Immature natural killer cell (primary cell): ENCODE measurements at regions not wholly inside any gene's neighbourhood (a gene's known extent, or its start where the extent isn't known, plus 50 kb on each side); places are given as distances from the start of the nearest gene placed in this dataset.
A peak's percentile ranks its signal among the peaks of the same experiment; 100 is the strongest.
"Not testable (repeated sequence)": the region's sequence is repeated elsewhere in the genome, so short reads cannot be mapped to it uniquely, and the experiment has no call there.

ENCODE experiments used
- DNase-seq, 3 donors: peaks; one replicate each; pipeline ENCODE4 v3.0.0; 2022; ENCODE audit warnings: mixed read lengths in 1 of 3
- H3K27ac Mint-ChIP-seq, 6 donors: one replicate each; pipeline ENCODE4 v1.8.0; 2020; ENCODE audit warnings: mixed read lengths in 6 of 6, mild to moderate bottlenecking in 5 of 6, inconsistent platforms in 4 of 6, moderate library complexity in 3 of 6
- H3K27me3 Mint-ChIP-seq, 3 donors: one replicate each; pipeline ENCODE4 v1.8.0; 2020 to 2021; ENCODE audit warnings: low read depth in 3 of 3, mild to moderate bottlenecking in 3 of 3, mixed read lengths in 3 of 3, moderate library complexity in 3 of 3, inconsistent platforms in 1 of 3
- H3K36me3 Mint-ChIP-seq, 3 donors: one replicate each; pipeline ENCODE4 v1.8.0; 2020; ENCODE audit warnings: mixed read lengths in 3 of 3, inconsistent platforms in 2 of 3, mild to moderate bottlenecking in 2 of 3
- H3K4me1 Mint-ChIP-seq, 2 donors: one replicate each; pipeline ENCODE4 v1.8.0; 2020; ENCODE audit warnings: inconsistent platforms in 2 of 2, mild to moderate bottlenecking in 2 of 2, mixed read lengths in 2 of 2, moderate library complexity in 1 of 2
- H3K4me3 Mint-ChIP-seq, 5 donors: one replicate each; pipeline ENCODE4 v1.8.0; 2020; ENCODE audit warnings: mild to moderate bottlenecking in 5 of 5, mixed read lengths in 5 of 5, inconsistent platforms in 3 of 5, moderate library complexity in 3 of 5
- H3K9me3 Mint-ChIP-seq, 6 donors: one replicate each; pipeline ENCODE4 v1.8.0; 2020; ENCODE audit warnings: mild to moderate bottlenecking in 6 of 6, mixed read lengths in 6 of 6, inconsistent platforms in 4 of 6, moderate library complexity in 3 of 6

- H3K27ac Mint-ChIP-seq, H3K27me3 Mint-ChIP-seq, DNase-seq, H3K4me1 Mint-ChIP-seq, H3K9me3 Mint-ChIP-seq, H3K36me3 Mint-ChIP-seq, H3K4me3 Mint-ChIP-seq: not testable (repeated sequence)
Measured at GRCh38 chr9:67708109-67708508, 150.6 kb upstream of the ANKRD20A1 start.

GRCh38 chr9:67711429-67711828, 147.3 kb upstream of the ANKRD20A1 start:
- H3K27ac Mint-ChIP-seq, DNase-seq: not testable (repeated sequence)

GRCh38 chr9:67711931-67712330, 146.8 kb upstream of the ANKRD20A1 start:
- H3K4me1 Mint-ChIP-seq, H3K36me3 Mint-ChIP-seq, H3K9me3 Mint-ChIP-seq, H3K27me3 Mint-ChIP-seq: not testable (repeated sequence)
- peak in 1 of 3 donors; percentile 9 for DNase-seq
- H3K27ac Mint-ChIP-seq: peak overlapping the region in 1 of 6 donors; percentile 73
- peak overlapping the region in 2 of 5 donors; percentile 18 to 63 for H3K4me3 Mint-ChIP-seq

More at GRCh38 chr9:67711429-67711828, 147.3 kb upstream of the ANKRD20A1 start:
- not testable (repeated sequence) for H3K9me3 Mint-ChIP-seq, H3K27me3 Mint-ChIP-seq, H3K4me3 Mint-ChIP-seq, H3K36me3 Mint-ChIP-seq, H3K4me1 Mint-ChIP-seq

- not testable (repeated sequence) for H3K4me1 Mint-ChIP-seq, H3K9me3 Mint-ChIP-seq, H3K27me3 Mint-ChIP-seq, H3K36me3 Mint-ChIP-seq
- Mint-ChIP-seq H3K27ac (peak overlapping the region in 5 of 6 donors; percentile 70 to 91 (median 89)), H3K4me3 (peak overlapping the region; percentile 61 to 77 (median 74))
- peak in 1 of 3 donors; percentile 14 for DNase-seq
Measured at GRCh38 chr9:67712956-67713355, 145.8 kb upstream of the ANKRD20A1 start.

- H3K27ac Mint-ChIP-seq, H3K4me1 Mint-ChIP-seq, H3K27me3 Mint-ChIP-seq, H3K4me3 Mint-ChIP-seq, H3K36me3 Mint-ChIP-seq, H3K9me3 Mint-ChIP-seq: not testable (repeated sequence)
- DNase-seq: peak; percentile 66 to 79 (median 71)
Measured at GRCh38 chr9:67717830-67718388, 140.8 kb upstream of the ANKRD20A1 start.

- H3K36me3 Mint-ChIP-seq, H3K27ac Mint-ChIP-seq, H3K4me1 Mint-ChIP-seq, H3K4me3 Mint-ChIP-seq, H3K9me3 Mint-ChIP-seq, H3K27me3 Mint-ChIP-seq: not testable (repeated sequence)
- peak in 1 of 3 donors; percentile 2 for DNase-seq
Measured at GRCh38 chr9:67720491-67720890, 138.2 kb upstream of the ANKRD20A1 start.

GRCh38 chr9:67722460-67723090, 136.2 kb upstream of the ANKRD20A1 start:
- DNase-seq, H3K9me3 Mint-ChIP-seq, H3K4me1 Mint-ChIP-seq, H3K36me3 Mint-ChIP-seq, H3K4me3 Mint-ChIP-seq, H3K27ac Mint-ChIP-seq, H3K27me3 Mint-ChIP-seq: not testable (repeated sequence)

- not testable (repeated sequence) for H3K27me3 Mint-ChIP-seq, H3K4me1 Mint-ChIP-seq, H3K36me3 Mint-ChIP-seq, H3K9me3 Mint-ChIP-seq
- H3K4me3 Mint-ChIP-seq: peak overlapping the region; percentile 70 to 94 (median 73)
- peak; percentile 30 to 49 (median 44) for DNase-seq
- peak overlapping the region in 2 of 6 donors; percentile 70 to 80 for H3K27ac Mint-ChIP-seq
Measured at GRCh38 chr9:67723185-67723584, 135.5 kb upstream of the ANKRD20A1 start.

GRCh38 chr9:67724885-67725284, 133.8 kb upstream of the ANKRD20A1 start:
- not testable (repeated sequence) for H3K4me1 Mint-ChIP-seq, H3K36me3 Mint-ChIP-seq, H3K9me3 Mint-ChIP-seq, H3K4me3 Mint-ChIP-seq, H3K27ac Mint-ChIP-seq, H3K27me3 Mint-ChIP-seq
- DNase-seq: peak in 1 of 3 donors; percentile 21

GRCh38 chr9:67726213-67726988, 132.3 kb upstream of the ANKRD20A1 start:
- H3K4me1 Mint-ChIP-seq, H3K27me3 Mint-ChIP-seq, H3K36me3 Mint-ChIP-seq, H3K9me3 Mint-ChIP-seq: not testable (repeated sequence)
- peak overlapping the region; percentile 63 to 88 (median 86) for H3K4me3 Mint-ChIP-seq
- peak overlapping the region in 3 of 6 donors; percentile 90 to 94 (median 93) for H3K27ac Mint-ChIP-seq
- peak; percentile 56 to 61 (median 60) for DNase-seq

- DNase-seq, H3K4me1 Mint-ChIP-seq, H3K4me3 Mint-ChIP-seq, H3K27ac Mint-ChIP-seq, H3K36me3 Mint-ChIP-seq, H3K27me3 Mint-ChIP-seq, H3K9me3 Mint-ChIP-seq: not testable (repeated sequence)
Measured at GRCh38 chr9:67763133-67763532, 95.6 kb upstream of the ANKRD20A1 start.

GRCh38 chr9:67771807-67772206, 86.9 kb upstream of the ANKRD20A1 start:
- H3K9me3 Mint-ChIP-seq, H3K4me3 Mint-ChIP-seq, H3K27me3 Mint-ChIP-seq, H3K36me3 Mint-ChIP-seq, H3K4me1 Mint-ChIP-seq, DNase-seq, H3K27ac Mint-ChIP-seq: not testable (repeated sequence)

GRCh38 chr9:67800170-67800569, 58.6 kb upstream of the ANKRD20A1 start:
- H3K27ac Mint-ChIP-seq, H3K36me3 Mint-ChIP-seq, DNase-seq, H3K4me1 Mint-ChIP-seq, H3K9me3 Mint-ChIP-seq, H3K27me3 Mint-ChIP-seq, H3K4me3 Mint-ChIP-seq: not testable (repeated sequence)
